CD4-positive, alpha-beta T cell treated with Interferon gamma for 1 hour (primary cell): ENCODE measurements at regions not wholly inside any gene's neighbourhood (a gene's known extent, or its start where the extent isn't known, plus 50 kb on each side); places are given as distances from the start of the nearest gene placed in this dataset.

ENCODE experiments used
- DNase-seq: peaks from one replicate; pipeline ENCODE4 v3.0.0-alpha.2; 2020

DNA sequence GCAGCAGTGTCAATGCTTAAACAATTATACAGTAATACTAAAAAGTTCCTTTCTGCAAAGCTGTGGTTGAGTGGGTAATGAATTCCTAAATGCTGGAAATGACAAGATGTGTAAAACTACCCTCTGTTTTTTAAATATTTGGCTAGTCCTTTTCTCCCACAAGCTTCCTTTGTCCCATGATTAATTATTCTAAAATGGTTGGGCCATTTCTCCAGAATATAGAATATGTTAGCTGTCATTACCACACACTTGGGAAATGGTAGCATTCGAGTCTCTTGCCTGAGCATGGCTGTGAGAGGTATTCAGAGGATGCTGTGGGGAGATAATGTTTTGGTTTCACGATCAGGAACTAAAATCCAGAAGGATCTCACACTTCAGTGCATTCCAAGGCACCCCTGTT is 1185.8 kb downstream of the UQCRFS1 start:
- no peak for DNase-seq

DNA sequence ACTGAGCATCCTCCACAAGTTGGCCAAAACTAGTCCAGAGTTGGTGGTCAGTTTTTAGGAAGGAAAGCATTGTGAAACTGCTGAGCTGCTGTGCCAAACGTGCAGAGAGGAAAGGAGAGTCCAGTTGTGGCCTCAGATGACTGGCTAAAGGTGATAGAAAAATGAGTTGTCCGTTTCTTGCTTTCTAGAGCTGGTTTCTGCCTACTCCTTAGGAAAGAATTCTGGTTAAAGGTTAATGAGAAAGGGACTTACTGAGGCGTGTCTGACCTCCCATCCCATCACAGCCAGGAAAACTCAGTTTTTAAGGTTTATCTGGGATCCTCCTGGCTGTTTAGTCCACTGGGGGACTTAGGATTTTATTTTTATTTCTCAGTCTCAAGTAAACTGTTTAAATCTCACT is 1186.3 kb downstream of the UQCRFS1 start:
- no peak for DNase-seq

GRCh38 chr19:28024920-28025319 is 1188.0 kb downstream of the UQCRFS1 start:
- DNase-seq, result no peak

DNA sequence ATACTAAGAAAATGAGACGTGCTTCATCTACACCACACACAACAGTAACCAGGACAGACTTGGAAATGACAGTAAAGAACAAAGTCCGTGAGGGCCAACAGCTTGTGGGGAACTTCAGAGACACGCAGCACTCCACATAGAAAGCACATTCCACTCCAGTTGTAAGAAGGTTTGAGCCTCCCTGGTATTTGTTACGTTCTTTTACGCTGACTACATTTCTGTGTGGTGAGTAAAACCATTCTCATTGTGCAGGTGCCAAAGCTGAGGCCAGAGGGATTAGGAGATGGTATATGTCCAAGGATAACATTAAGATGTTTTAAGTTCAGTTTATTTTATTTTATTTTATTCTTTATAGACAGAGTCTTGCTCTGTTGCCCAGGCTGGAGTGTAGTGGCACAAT is 1189.9 kb downstream of the UQCRFS1 start:
- DNase-seq, result no peak

DNA sequence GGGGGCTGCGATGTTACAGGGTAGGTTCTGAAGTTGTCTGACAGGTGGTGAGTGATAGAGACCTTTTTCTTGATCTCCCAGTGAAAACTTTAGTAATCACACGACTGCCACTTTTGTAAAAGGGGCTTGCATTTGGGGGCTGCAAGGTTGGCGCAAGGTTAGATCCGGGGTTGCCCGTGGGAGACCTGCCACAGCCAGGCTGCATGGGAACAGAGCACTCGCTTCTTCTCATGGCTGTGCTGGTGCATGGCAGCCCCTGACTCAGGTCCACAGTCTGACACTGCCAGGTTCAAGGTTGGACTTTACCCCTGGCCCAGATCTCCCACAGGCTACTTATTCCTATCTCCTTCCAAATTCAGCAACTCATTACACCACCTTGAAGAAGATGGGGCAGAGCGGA is 1190.4 kb downstream of the UQCRFS1 start:
- DNase-seq, result no peak

GRCh38 chr19:28021259-28022185 is 1191.4 kb downstream of the UQCRFS1 start:
- no peak for DNase-seq

GRCh38 chr19:28020619-28021258 is 1192.2 kb downstream of the UQCRFS1 start:
- DNase-seq, result no peak

- no peak for DNase-seq
These were observed 1193.0 kb downstream of the UQCRFS1 start for GRCh38 chr19:28019901-28020300.

DNA sequence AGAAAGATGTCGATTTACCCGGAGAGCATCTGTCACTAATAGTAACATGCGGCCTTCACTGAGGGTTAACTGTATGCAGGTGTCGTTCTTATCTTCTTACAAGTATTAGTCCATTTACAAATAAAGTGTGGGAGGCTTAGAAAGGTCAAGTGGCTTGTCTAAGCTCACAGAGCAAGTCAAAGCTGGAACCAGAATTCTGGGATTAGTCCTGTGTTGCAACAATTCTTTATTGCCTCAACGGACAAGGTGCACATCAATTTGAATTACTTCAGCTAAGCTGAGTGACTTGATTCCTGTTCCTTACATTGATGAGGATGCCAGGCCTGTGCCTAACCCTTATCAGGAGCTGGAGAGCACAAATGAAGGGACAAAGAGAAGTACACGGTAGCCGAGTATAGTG is 1193.6 kb downstream of the UQCRFS1 start:
- DNase-seq, result no peak

- no peak for DNase-seq
These were observed 1194.5 kb downstream of the UQCRFS1 start for GRCh38 chr19:28018499-28018898.

GRCh38 chr19:28014615-28015405 is 1198.1 kb downstream of the UQCRFS1 start:
- DNase-seq, result no peak

DNA sequence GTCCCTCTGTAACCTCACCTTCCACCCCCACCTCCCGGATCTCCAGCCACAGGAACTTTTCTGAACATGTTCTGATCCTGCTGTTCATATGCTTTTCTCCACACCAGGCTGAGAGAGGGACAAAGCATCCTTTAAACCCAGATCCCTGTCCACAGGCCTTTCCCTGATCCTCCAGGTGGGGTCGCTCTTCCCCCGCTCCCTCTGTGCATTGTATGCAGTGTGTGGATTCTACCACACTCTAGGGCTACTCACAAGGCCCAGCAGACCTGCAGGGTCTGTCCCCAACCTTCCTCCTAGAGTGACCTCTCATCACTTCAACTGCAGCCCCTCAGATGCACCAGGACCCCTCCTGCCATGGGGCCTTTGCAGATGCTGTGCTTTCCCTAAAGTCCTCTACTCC is 1200.6 kb downstream of the UQCRFS1 start:
- DNase-seq, result no peak

GRCh38 chr19:28010656-28011055 is 1202.3 kb downstream of the UQCRFS1 start:
- DNase-seq, result no peak

GRCh38 chr19:28009696-28010095 is 1203.3 kb downstream of the UQCRFS1 start:
- no peak for DNase-seq

DNA sequence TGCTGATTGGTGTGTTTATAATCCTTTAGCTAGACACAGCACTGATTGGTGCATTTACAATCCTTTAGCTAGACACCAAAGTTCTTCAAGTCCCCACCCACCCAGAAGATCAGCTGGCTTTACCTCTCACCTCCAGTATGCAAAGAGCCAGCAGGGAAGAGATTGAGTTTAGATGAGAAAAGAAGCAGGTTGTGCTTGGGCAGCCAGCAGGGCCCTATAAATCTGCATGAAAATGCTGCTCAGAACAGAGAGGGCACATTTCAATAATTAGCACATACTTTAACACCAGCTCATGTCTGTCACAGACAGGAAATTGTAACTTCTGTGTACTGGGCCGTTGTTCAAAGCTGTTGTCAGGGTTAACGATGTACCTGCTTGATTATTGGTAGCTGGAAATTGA is 1204.3 kb downstream of the UQCRFS1 start:
- DNase-seq, result no peak

DNA sequence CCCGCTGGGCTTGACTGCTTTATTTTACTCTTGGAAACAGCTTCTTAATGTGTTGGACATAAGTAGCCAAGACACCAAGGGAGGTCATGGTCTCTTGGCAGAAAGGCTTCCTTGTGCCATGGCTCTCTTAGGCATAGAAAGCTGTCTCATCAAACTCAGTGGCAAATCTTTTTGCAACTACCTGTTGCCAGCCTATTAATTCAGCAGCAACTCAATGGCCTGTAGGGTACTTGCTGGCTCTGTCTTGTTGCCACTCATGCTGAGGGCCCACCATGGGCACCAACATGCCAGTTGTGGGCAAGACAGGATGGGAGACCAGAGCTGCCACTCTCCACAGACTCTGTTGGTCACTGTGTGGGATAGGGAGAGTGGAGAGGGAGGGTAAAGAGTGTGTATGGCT is 1209.4 kb downstream of the UQCRFS1 start:
- no peak for DNase-seq

DNA sequence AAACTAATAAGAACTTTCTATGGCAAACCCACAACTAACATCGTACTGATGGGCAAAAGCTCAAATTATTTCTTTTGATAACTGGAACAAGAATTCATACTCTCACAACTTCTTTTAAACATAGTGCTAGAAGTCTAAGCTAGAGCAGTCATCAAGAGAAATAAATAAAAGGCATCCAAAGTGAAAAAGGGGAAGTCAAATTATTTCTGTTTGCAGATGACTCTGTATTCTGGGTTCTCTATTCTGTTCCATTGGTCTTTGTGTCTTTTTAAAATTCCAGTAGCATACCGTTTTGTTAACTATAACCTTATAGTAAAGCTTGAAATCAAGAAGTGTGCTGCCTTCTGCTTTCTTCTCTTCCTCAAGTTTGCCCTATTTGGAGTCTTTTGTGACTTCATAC is 1215.9 kb downstream of the UQCRFS1 start:
- no peak for DNase-seq

GRCh38 chr19:27993619-27994570 is 1219.1 kb downstream of the UQCRFS1 start:
- no peak for DNase-seq

- no peak for DNase-seq
These were observed 1226.7 kb downstream of the UQCRFS1 start for GRCh38 chr19:27986299-27986698.

DNA sequence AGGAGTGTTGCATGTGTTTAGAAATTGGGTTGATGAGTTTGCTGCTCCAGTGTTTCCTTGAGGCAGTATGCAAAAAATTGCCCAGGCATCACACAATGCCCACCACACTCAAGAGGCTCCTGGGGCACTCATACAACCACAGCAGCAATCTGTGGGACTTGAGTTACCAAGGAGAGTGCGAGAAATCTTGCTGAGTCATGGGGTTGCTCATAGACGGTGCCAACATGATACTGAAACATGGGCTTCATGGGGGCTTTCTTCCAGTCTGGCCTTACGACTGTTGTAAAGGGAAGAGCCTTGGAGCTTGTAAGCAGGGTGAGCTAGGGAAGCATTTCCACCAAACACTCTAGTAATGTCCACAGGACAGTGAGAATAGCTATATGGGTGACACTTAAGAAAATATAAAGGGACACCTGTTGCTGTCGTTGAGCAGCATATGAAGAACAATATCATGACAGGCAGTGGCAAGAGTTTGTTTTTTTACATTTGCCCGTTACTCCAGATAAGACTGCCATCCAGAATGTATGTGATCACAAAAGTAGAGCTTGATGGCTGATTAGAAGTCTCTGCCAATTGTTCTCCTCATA is 1237.4 kb downstream of the UQCRFS1 start:
- DNase-seq, result no peak

GRCh38 chr19:27974082-27974513 is 1238.9 kb downstream of the UQCRFS1 start:
- no peak for DNase-seq
